AG04449 (cell line): ENCODE measurements at regions not wholly inside any gene's neighbourhood (a gene's known extent, or its start where the extent isn't known, plus 50 kb on each side); places are given as distances from the start of the nearest gene placed in this dataset.

Experiments used
- CTCF ChIA-PET: fragments of 350-600 bp; formaldehyde crosslinking; extraction: SDS; loops from one replicate; lab custom pipeline; 2021; ENCODE audit warnings: antibody characterized with exemption; lab: Yijun Ruan, JAX
- POLR2A ChIA-PET: fragments of 400-600, 350-600 bp; formaldehyde crosslinking; extraction: SDS; loops from one replicate; lab custom pipeline; 2020; ENCODE audit warnings: antibody characterized with exemption, inconsistent platforms; lab: Yijun Ruan, JAX
- DNase-seq: peaks from one replicate; pipeline ENCODE4 v3.0.0-alpha.2; 2010; ENCODE audit warnings: low read depth, low spot score
- H3K4me3 ChIP-seq: 2 replicates; pipeline ENCODE4 v1.5.1; 2011; ENCODE audit warnings: low read depth, mild to moderate bottlenecking, control low read depth, low read length
- CTCF ChIP-seq: IDR thresholded peaks from one replicate; pipeline ENCODE4 v1.5.1; 2011; ENCODE audit warnings: mild to moderate bottlenecking, moderate library complexity, low read length, control low read depth, inconsistent platforms; ENCODE audit not compliant: insufficient read depth; ENCODE audit errors: missing control alignments

GRCh38 chr20:7710440-7710839, 229.8 kb downstream of the HAO1 start:
- DNase-seq = no peak
- ChIA-PET POLR2A (no interaction called here), CTCF (no interaction called here)
- no peak for TF ChIP-seq CTCF
- H3K4me3 ChIP-seq = no peak overlapping the region

GRCh38 chr20:7712661-7713060, 227.6 kb downstream of the HAO1 start:
- no peak for TF ChIP-seq CTCF
- no peak for DNase-seq
- H3K4me3 ChIP-seq = no peak overlapping the region
- ChIA-PET POLR2A (no interaction called here), CTCF (no interaction called here)

- ChIA-PET CTCF (no interaction called here), POLR2A (no interaction called here)
- TF ChIP-seq CTCF = no peak
- DNase-seq = no peak
- H3K4me3 ChIP-seq = no peak overlapping the region
Measured at GRCh38 chr20:7714549-7714948, 225.7 kb downstream of the HAO1 start.

GRCh38 chr20:7716286-7716972, 223.8 kb downstream of the HAO1 start:
- CTCF ChIA-PET = no interaction called here
- POLR2A ChIA-PET = no interaction called here

GRCh38 chr20:7722564-7722963, 217.7 kb downstream of the HAO1 start:
- CTCF ChIA-PET = no interaction called here
- DNase-seq = no peak
- POLR2A ChIA-PET = no interaction called here
- no peak for TF ChIP-seq CTCF
- no peak overlapping the region for H3K4me3 ChIP-seq

More at GRCh38 chr20:7716286-7716972, 223.8 kb downstream of the HAO1 start:
- no peak for TF ChIP-seq CTCF
- DNase-seq = no peak
- no peak overlapping the region for H3K4me3 ChIP-seq

- H3K4me3 ChIP-seq = no peak overlapping the region
- TF ChIP-seq CTCF = no peak
- POLR2A ChIA-PET = no interaction called here
- CTCF ChIA-PET = no interaction called here
- no peak for DNase-seq
Measured at GRCh38 chr20:7723284-7723683, 217.0 kb downstream of the HAO1 start.
